LoVo (cell line): ENCODE measurements at regions not wholly inside any gene's neighbourhood (a gene's known extent, or its start where the extent isn't known, plus 50 kb on each side); places are given as distances from the start of the nearest gene placed in this dataset.
"Not testable (repeated sequence)": the region's sequence is repeated elsewhere in the genome, so short reads cannot be mapped to it uniquely, and the experiment has no call there.

ENCODE experiments used
- DNase-seq: peaks from one replicate; pipeline ENCODE4 v3.0.0-alpha.2; 2016; ENCODE audit warnings: low spot score

DNA sequence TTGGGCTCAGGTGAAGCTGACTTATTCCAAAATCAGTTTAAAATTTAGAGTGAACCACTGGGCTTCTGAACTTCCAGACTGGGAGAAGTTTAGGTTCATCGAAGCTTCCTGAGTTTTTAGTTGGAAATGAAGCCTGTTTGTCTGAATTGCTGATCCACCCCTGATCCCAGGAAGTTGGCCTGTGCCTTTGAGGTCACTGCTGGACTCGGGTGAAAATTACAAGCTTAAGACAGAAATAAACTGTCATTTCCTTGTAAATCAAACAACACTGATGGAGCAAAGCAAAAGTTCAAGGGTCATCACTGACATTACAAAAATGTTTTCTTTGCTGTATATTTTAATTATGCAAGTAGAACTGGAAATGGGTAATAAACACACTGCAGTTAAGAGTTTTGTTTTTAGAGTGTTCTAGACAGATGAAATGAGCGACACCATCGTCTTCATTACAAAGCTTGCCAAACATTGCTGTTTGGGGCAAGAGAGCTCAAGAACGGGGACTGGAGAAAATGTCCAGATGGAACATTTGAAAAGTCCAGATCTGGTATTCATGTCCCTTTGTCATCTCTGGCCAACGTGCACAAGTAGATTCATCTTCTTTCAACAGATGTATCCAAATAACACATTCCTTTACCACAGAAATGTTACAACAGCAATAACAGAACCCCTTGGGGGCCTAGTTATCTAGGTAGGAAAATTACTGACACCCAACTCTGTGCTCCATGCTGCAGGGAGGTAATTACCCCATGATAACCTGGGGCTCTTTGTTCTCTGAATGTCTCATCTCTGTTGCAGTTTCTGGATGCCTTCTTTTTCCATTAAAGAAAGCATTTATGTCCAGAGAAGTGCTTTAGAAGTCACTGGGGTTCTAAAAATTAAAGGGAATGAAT lies 142.4 kb upstream of the ERCC6L2 start:
- no peak for DNase-seq

DNA sequence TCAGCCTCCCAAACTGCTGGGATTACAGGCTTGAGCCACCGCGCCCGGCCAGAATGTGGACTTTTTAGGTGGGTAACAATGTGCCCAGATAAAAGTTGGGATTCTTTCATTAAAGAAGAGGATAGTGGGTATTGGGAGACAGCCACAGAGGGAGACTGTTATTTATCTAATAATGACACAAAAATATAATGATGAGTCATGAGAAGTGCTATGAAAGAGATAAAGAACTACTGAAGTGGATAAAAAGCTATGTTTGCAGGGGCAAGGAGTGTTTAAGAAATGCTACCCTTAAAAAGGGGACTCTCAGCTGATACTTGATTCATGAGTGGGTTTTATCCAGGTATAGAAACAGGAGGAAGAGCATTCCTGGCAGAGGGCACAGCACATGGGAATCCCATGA lies 143.6 kb upstream of the ERCC6L2 start:
- no peak for DNase-seq

DNA sequence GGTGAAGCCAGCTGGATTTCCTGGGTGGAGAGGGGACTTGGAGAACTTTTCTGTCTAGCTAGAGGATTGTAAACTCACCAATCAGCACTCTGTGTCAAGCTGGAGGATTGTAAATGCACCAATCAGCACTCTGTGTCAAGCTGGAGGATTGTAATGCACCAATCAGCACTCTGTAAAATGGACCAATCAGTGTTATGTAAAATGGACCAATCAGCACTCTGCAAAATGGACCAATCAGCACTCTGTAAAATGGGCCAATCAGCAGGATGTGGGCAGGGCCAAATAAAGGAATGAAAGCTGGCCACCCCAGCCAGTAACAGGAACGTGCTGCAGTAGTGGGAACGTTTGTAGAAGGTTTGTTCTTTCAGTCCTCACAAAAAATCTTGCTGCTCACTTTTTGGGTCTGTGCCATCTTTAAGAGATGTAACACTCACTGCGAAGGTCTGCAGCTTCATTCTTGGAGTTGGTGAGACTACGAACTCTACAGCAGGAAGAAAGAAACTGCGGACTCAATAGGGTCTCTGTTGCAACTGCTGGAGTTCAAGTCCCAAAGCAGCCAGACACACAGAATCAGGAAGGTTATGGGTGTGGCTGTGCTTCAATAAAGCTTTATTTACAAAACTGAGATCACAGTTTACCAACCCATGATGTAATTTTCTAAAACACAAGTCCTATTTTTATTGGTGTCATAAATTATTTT lies 145.7 kb upstream of the ERCC6L2 start:
- DNase-seq, result no peak

DNA sequence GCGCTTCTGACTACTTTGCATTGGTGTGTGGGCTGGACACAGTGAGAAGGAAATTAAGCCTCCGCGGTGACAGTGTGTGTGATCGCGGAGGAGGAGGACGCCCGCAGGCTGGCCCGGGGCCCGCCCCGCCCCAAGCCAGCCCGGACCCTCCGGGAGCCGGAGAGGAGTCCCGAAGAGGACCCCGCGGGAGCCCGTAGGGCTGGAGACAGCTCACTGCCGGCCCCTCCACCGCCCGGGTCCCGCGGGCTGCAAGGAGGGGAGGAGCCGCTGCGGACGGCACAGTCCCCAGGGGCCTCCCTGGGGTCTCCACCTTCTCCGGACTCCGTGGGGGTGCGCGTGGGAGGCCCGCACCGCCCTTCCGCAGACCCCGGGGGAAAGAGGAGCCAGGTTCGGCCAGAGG lies 146.4 kb upstream of the ERCC6L2 start:
- no peak for DNase-seq

DNA sequence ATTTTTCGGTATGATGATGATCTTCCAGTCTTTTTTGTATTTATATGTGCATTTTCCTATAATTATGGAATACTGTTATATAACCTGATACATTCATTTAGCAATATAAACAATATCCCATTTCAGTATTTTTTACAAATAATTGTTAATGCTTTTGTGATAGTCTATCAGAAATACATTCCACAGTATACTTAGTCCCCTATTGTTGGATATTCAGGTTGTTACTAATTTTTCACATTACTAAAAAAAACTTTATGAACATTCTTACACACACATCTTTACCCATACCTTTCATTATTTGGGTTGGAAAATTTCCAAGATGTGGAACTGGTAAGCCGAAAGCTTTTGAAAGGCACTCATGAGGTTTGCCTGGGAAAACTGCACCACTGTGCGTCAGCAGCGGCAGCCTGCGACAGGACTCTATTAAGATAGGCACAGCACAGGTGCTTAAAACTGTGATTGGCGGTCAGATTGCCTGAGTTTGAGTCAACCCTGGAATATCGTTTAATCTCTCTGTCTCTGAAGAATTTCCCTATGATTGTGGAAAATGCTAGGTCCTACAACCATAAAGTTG lies 147.5 kb upstream of the ERCC6L2 start:
- DNase-seq, result no peak

DNA sequence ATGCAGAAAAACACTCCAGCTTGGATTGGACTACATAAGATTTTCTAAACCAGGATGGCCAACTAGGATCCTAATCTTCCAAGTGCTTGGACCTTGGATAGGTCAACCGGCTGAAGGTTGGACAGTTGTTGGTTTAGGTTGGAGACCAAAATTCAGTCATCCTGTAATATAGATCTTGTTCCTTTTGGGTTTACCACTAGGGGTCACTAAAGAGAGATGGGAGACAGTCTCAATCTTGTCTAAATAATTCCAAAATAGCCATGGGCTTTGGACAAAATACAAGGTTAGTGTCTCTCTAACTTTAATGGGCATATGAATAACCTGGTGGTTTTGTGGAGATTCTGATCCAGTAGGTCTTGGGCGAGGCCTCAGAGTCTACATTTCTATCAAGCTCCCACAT lies 148.7 kb upstream of the ERCC6L2 start:
- DNase-seq, result no peak

DNA sequence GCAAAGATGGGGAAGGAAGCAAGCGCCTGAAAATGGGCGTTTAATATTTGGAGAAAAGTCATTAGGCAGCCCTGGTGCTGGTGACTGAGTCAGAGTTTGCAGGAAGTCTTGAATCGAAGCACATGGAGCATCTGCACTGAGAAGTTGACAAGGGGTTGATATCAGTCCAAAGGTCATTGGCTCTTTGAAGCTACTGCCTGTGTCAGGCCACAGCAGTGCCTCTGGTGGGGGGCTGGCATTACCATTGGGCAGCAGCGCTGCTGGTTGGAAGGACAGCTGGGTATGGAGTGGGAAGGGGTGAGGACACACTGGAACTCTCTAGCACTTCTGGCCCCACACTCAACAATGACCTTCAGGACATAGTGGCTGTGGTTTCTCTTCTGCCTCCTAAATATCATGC lies 150.4 kb upstream of the ERCC6L2 start:
- no peak for DNase-seq

DNA sequence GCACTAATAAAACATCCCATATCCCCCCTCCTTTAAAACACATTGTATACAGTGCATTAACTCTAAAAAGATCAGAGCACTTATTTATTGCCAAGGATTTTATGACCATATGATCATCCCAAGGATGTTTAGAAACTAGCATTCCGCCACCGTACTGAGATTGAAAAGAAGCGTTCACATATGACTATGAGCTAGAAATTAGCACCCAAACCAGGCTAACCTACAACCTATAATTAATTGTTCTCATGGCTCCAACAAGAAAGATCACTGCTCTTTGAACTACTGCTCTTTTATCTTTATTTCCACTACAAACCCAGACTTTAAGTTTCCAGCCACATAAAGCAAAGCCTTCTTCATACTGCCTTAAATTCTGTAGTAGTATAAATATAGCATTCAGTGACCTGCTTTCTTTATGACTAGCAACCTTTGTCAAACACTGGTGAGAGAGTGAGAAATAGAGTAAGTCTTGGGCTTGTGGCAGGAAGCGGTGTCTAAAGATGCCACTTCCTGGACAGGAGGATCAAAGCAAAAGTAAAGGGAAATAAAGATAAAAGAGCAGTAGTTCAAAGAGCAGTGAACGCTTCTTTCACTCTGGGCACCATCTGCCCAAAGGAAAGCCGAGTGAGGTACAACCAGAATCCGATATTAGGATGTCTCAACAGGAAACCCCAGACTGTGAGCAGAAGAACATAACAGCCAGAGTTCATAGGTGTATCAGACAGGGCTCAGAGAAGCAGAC lies 151.1 kb upstream of the ERCC6L2 start:
- DNase-seq, result peak; percentile 22

DNA sequence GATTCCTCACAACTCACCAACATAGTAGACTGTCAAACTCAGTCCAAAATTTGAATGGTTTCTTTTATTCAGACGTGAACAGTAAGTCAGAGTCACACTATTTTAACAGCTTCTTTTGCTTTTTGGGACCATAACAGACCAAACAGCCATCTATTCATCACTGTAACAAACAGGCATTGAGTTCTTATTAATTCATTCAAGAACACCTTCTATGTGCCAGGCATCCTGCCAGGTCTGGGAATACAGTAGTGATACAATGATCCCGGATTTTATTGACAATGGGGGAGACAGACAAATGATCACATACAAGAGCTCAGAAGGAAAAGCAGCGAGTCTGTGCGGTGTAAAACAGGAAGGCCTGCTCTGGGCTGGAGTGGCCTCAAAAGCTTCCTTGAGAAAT lies 153.3 kb upstream of the ERCC6L2 start:
- DNase-seq, result no peak

DNA sequence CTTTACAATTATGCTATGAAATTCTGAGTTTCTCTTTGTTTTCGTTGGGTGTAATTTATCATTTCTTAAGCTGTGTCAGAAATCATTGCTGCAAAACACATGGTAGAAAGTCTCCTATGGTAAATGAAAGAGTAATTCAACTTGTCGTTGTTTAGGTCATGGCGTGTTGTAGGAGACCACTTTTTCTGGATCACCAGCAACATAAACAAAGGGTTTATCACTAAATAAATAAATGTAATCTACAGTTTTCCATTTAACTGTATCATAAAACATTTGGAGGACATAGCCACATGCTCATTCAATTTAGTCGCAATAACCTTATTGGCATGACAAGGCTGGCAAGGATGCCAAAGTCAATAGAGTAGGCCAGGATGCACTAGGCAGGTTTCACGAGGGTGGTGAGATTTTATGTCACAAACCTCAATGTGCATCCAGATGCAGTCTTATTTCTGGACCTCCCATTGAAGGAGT lies 154.4 kb upstream of the ERCC6L2 start:
- DNase-seq, result peak; percentile 52

DNA sequence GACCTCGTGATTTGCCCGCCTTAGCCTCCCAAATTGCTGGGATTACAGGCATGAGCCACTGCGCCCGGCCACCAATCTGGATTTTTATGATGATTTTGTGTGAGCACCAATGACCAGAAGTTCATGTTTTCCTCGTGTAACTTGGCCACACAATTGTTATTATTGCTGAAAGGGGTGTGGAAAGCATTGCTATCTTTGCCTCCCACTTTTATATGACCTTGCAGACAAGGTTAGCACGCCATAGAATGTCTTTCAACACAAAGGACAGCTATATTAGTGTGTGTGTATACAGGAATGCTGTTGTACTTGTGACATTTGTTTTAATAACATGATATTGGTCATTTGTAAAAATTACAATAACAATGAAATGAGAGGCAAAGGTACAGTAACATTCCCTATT lies 155.0 kb upstream of the ERCC6L2 start:
- no peak for DNase-seq

DNA sequence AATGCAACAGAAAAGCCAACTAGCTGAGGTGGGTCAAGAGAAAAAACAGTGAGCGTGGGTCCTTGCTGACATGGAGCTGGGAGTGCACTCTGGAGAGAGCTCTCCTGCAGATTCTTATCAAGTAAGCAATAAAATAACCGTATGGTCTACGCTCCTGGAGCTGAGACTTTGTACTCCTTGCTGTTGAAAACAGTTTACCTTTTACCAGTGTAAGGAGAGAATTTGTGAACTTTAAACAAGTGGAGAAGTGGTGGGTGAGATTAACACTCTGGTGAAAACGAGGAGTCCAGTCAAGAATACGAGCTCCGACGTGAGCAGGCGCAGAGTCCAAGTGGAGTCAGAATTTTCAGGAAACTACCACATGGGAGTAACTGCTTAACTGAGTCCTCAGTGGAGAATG lies 156.1 kb upstream of the ERCC6L2 start:
- DNase-seq, result peak; percentile 22

DNA sequence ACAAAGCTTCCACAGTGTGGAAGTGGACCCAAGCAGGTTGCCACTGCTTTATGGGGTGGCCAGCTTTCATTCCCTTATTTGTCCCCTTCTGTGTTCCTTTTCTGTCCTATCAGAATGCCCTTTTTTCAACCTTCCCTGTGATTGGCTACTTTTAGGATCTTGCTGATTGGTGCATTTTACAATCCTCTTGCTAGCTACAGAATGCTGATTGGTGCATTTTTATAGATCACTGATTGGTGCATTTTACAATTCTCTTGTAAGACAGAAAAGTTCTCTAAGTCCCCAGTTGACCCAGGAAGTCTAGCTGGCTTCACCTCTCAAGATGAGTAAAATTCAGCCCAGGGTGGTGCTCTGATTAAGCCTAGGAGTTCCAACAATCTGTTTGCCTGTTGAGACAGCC lies 157.2 kb upstream of the ERCC6L2 start:
- DNase-seq, result no peak

DNA sequence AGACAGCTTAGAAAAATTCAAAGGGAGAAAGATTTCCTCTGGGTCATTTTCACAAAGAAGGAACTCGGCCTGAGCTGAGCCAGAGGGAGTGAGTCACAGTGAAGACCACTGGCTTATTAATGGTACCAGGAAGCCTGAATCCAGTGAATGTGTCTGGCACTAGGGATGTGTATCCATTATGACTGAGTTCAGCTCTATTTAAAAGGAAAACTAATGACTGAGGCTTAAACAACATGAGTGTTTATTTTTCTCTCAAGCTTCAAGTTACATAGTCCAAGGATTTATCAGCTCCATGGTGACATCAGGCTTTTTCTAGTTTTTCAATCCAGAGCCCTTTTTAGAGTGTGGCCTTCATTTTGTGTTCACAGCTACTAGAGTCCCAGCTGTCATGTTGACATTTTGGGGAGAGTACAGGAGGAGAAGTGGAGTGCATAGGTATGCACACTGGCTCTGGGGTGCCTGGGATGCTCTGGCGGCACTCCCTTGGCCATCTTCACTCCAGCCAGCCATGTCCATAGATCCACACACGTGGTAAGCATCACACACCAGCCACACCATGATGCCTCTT lies 159.5 kb upstream of the ERCC6L2 start:
- no peak for DNase-seq

DNA sequence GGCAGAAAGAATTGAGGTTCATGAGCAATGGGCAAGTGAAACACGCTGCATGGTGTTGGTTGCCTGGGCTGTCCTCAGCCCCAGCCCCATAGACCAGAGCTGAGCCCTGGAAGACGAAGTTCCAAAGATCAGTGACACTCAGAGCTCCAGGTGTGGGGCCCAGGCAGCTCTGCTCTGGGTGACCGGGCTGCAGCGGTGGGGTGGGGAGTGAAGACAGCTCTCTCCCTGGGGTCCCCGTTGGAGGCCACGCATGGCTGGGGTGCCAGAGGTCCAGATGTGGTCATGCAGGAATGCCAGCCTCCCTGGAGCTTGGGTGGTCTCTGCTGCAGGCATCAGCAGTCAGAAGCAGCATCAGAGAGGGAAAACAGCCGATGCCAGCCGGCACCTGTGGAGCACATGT lies 165.0 kb upstream of the ERCC6L2 start:
- no peak for DNase-seq

DNA sequence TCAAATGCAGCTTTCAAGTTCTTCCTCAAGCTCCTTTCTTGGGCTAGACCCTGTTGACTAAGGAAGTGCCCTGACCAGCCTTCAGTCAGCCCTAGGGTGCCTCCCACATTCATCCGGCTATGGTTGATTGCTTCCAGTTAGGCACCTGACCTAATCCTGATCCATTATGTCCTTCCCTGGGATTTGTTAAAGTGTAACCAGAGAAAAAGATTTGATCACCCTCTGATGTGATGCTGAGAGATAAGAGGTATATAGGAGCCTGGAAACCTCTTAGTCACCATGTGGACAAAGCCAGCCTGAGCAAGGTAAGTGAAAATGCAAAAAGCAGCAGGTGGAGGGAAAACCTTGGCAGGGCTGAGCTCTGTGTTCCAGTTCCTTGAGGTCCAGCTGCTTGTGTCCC lies 178.8 kb upstream of the ERCC6L2 start:
- DNase-seq, result peak; percentile 21

DNA sequence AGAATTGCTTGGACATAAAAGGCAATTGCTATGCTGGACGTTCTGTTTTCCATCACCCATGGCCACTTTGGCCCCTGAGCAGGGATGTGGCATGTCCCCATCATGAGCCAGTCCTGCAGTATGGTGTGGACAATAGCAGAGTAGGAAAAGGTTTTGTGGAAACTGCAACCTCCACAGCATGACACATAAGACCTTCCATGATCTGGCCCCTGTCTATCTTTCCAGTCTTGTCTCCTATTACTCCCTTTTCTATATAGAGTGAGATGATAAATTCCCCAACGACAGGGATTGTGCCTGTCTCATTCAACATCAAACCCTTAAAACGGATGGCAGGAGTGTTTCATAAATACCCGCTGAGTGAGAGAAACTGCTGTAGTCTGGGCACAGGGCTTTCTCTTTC lies 174.7 kb upstream of the PTCH1 start:
- DNase-seq, result no peak

DNA sequence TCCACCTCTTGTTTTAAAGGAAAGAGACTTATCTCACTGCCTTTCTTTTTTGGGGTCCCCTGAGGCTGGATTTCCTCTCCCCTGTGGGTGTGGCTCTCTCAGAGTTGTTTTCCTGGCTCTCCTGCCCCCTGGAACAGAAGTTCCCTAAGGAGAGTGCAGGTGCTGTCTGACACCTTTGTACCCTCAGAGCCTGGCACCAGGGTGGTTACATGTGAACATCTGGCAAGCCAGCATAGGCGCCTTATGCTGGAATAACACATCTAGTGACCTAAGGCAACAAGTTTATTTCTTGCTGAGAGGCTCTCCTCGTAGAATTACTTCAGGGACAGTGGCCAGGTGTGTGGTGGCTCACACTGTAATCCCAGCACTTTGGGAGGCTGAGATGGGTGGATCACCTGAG lies 172.9 kb upstream of the PTCH1 start:
- DNase-seq, result no peak

DNA sequence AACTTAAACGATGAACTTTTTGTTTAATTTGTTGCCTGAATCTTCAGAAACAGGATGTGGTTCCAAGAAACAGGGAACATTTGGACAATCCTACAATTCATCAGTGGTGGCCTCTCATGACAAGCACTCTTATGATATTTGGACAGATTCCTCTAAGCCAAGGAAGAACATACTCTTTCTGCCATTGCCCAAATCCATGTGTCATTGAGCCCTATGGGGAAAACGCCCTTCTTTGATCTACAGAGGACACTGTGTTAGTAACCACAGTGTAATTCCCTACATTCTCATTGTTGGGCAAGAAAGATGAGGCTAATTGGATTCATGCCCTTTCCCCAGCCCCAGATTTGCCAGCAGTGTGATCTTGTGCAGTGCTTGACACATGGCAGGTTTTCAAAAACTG lies 167.7 kb upstream of the PTCH1 start:
- no peak for DNase-seq

DNA sequence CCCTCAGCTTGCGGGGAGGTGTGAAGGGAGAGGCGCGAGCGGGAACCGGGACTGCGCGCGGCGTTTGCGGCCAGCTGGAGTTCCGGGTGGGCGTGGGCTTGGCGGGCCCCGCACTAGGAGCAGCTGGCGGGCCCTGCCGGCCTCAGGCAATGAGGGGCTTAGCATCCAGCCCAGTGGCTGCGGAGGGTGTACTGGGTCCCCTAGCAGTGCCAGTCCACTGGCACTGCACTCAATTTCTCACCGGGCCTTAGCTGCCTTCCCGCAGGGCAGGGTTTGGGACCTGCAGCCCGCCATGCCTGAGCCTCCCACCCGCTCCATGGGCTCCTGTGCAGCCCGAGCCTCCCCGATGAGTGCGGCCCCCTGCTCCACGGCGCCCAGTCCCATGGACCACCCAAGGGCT lies 163.5 kb upstream of the PTCH1 start:
- DNase-seq, result not testable (repeated sequence)

DNA sequence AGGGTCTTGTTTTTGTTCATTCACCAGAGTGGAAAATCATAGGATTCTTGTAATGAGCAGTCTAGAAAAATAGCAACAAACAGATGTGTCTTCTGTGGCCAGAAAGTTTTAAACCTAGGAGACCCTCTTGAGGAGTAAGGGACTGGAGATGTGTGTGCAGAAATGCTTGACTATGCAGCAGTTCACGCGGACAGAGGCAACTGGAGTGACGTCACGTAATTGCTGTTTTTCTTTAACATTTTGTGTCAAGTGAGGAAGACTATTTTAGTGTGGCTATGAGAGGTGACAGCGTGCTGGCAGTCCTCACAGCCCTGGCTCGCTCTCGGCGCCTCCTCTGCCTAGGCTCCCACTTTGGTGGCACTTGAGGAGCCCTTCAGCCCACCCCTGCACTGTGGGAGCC lies 163.1 kb upstream of the PTCH1 start:
- DNase-seq, result no peak

DNA sequence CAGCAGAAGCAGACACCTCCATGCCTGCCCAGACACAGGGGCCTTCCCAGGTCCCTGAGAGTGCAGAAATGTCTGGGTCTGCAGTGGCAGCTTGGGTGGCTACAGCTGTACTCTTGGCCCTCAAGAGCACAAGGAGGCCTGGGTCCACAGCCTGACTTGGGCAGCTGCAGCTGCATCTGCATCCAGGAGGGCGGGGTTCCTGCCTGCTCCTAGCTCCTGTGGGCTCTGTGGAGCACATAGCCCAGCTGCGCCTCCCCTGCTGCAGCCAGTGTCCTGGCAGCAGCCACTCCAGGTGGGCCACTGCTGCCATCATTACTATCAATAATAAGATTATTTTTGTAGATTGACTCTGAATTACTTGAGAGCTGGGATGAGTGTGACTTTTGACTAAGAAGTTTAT lies 162.0 kb upstream of the PTCH1 start:
- DNase-seq, result no peak
